ENCODE measurements at regions not wholly inside any gene's neighbourhood (a gene's known extent, or its start where the extent isn't known, plus 50 kb on each side); places are given as distances from the start of the nearest gene placed in this dataset.

DNA sequence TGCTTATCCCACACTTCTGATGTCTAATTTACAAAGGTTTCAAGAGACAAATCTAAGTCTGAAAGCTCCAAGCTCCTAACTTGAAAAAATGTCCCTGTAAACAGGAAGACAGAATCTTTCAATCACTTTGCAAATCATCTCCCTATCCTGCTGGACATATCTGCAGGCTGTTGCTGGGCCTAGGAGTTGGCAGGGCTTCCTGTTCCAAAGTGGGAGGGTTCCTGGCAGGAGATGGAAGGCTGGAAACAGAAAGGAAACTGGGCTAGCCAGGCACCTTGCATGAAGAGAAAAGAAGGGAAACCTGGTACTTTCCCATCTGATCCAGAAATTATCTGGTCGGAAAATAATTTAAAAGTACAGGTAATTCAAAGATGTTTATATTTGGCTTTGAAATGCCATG, 227.3 kb upstream of the IL12A start:
- ATAC-seq, result no peak
- TF ChIP-seq, protein P1, sequence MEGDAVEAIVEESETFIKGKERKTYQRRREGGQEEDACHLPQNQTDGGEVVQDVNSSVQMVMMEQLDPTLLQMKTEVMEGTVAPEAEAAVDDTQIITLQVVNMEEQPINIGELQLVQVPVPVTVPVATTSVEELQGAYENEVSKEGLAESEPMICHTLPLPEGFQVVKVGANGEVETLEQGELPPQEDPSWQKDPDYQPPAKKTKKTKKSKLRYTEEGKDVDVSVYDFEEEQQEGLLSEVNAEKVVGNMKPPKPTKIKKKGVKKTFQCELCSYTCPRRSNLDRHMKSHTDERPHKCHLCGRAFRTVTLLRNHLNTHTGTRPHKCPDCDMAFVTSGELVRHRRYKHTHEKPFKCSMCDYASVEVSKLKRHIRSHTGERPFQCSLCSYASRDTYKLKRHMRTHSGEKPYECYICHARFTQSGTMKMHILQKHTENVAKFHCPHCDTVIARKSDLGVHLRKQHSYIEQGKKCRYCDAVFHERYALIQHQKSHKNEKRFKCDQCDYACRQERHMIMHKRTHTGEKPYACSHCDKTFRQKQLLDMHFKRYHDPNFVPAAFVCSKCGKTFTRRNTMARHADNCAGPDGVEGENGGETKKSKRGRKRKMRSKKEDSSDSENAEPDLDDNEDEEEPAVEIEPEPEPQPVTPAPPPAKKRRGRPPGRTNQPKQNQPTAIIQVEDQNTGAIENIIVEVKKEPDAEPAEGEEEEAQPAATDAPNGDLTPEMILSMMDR (IDR thresholded peaks at IDR 0.05), result no peak
- intact Hi-C loops (cut with DNase I), result loop anchor here in 8 of 10 donors (5.0 to 10.0 kb wide), 7 partner anchors 36 to 144 kb away; no protein-coding TSS in a partner anchor
- DNase-seq, result peak; percentile 34 to 64
- Histone ChIP-seq H3K27me3 (peaks cover 0 to 42% (median 0%) of the 10 kb centered on the region in 7 donors), H3K36me3 (no peaks in the 10 kb centered on the region), H3K4me1 (peaks cover 7 to 44% (median 31%) of the 10 kb centered on the region in 9 donors), H3K4me3 (no peak overlapping the region), H3K9me3 (peaks cover 0 to 4% (median 0%) of the 10 kb centered on the region in 11 donors), H3K27ac (peak overlapping the region; percentile 12 to 99 (median 98))
- 24 to 43% methylated on average over 1 of the region's 1 CpG for WGBS, 2 donors

DNA sequence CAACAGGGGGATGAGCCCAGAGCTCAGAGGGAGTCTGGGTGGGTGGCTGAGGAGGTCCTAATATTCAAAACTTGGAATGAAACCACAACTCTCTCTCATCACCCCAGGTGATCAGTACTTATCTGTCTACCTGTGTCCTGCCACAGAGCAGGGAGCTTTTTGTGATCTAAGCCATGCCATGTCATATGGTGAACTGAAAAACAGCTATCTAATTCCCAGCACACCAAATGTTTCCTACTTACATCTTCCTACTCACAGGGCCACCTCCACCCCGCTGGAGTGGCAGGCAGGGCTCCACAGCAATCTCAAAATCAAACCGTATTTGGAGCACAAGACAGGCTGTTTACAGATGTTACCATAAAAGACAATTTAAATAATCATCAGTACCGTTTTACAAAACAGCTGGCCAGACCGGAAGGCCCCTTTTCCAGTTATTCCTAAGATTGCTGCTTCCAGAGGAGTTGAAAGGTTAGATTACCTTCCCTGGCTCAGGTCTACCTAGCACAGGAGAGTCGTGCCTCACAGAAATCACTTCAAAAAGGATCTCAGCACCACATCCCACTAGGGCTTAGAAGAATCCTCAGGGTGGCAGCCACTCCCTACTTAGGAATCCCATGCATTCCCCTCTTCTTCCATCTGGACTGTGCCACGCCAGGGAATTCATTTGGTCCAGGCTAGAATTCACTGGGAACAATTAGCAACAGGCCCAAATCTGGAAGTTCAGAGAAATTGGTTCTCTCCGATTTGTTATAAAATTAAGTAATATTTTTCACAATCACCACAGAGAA, 226.6 kb upstream of the IL12A start:
- ATAC-seq (no peak), DNase-seq (no peak)
- intact Hi-C loops (cut with DNase I), result loop anchor here in 8 of 10 donors (5.0 to 10.0 kb wide), 7 partner anchors 35 to 145 kb away; no protein-coding TSS in a partner anchor
- Histone ChIP-seq H3K27me3 (peaks cover 0 to 42% (median 0%) of the 10 kb centered on the region in 7 donors), H3K4me3 (peak overlapping the region in 7 of 10 donors; percentile 67 to 88 (median 84)), H3K9me3 (no peaks in the 10 kb centered on the region), H3K27ac (peak overlapping the region in 9 of 10 donors; percentile 95 to 99 (median 99)), H3K36me3 (no peaks in the 10 kb centered on the region), H3K4me1 (peaks cover 7 to 51% (median 37%) of the 10 kb centered on the region in 9 donors)
- WGBS, 2 donors, result 73% methylated on average over 7 of the region's 7 CpGs
- TF ChIP-seq, protein P1 (IDR thresholded peaks at IDR 0.05), result no peak

DNA sequence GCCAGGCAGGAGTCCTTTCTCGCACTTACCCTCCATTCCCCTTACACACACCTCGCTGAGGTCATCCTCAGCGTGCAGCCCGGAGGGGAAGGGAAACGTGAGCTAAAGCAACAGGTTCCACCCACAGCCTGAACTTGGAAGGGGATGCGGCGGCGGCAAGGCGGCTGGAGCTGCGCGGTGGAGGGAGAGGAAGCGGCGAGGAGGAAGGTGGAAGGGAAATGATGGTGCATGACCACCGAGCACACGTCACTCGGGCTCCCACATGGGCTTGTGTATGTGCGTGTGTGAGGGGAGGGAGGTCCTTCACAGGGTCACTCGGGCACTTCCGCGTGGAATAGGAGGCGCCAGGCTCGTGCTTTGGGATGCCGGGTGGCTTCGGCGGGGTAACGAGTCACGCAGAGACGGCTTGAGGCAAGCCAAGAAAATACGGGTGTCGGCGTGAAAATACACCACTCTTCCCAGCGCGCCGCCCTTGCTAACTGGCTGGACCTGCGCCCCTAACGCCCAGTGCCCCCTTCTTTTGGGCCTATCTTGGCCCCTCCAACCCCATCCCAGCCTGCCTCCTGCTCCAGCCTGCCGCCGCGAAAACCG, 225.5 kb upstream of the IL12A start:
- TF ChIP-seq, protein P1 (IDR thresholded peaks at IDR 0.05), result no peak
- DNase-seq (peak; percentile 67 to 89), ATAC-seq (peak; percentile 52 to 79 (median 63))
- 1% methylated on average over 40 of the region's 40 CpGs for whole genome bisulfite sequencing, 2 donors
- peak overlapping the region; percentile 67 to 93 (median 84) for H3K4me3 ChIP-seq
- peaks cover 0 to 42% (median 0%) of the 10 kb centered on the region in 7 donors for H3K27me3 ChIP-seq
- peak overlapping the region; percentile 91 to 99 (median 98) for H3K27ac ChIP-seq
- H3K9me3 ChIP-seq, result no peaks in the 10 kb centered on the region
- intact Hi-C loops (cut with DNase I), result loop anchor here in 8 of 10 donors (1.0 to 10.0 kb wide), 8 partner anchors 34 to 146 kb away; no protein-coding TSS in a partner anchor
- H3K4me1 ChIP-seq, result peaks cover 7 to 61% (median 44%) of the 10 kb centered on the region in 9 donors
- H3K36me3 ChIP-seq, result peaks cover 0 to 7% (median 0%) of the 10 kb centered on the region in 9 donors
